PC-3 (cell line): ENCODE measurements at regions not wholly inside any gene's neighbourhood (a gene's known extent, or its start where the extent isn't known, plus 50 kb on each side); places are given as distances from the start of the nearest gene placed in this dataset.

Experiments used
- EZH2 ChIP-seq: fragments of 300-600 bp; sonication (generic); IDR thresholded peaks from one replicate; pipeline ENCODE4 v1.6.1; 2017; ENCODE audit warnings: antibody characterized with exemption, mild to moderate bottlenecking, low read length; ENCODE audit not compliant: unreplicated experiment
- EZH2phosphoT487 ChIP-seq: fragments of 300-600 bp; sonication (generic); IDR thresholded peaks from 2 replicates; pipeline ENCODE4 v1.6.1; 2018; ENCODE audit warnings: mild to moderate bottlenecking, antibody characterized with exemption, low read length, borderline replicate concordance
- TF ChIP-seq, protein P1 (sequence below): fragments of 300-600 bp; sonication (generic); conservative IDR thresholded peaks from 2 replicates; pipeline ENCODE4 v1.5.1; 2017; ENCODE audit warnings: antibody characterized with exemption, low read depth, mild to moderate bottlenecking, low read length

GRCh38 chr1:18009055-18009454, 98.5 kb upstream of the IGSF21 start:
- TF ChIP-seq, protein P1, sequence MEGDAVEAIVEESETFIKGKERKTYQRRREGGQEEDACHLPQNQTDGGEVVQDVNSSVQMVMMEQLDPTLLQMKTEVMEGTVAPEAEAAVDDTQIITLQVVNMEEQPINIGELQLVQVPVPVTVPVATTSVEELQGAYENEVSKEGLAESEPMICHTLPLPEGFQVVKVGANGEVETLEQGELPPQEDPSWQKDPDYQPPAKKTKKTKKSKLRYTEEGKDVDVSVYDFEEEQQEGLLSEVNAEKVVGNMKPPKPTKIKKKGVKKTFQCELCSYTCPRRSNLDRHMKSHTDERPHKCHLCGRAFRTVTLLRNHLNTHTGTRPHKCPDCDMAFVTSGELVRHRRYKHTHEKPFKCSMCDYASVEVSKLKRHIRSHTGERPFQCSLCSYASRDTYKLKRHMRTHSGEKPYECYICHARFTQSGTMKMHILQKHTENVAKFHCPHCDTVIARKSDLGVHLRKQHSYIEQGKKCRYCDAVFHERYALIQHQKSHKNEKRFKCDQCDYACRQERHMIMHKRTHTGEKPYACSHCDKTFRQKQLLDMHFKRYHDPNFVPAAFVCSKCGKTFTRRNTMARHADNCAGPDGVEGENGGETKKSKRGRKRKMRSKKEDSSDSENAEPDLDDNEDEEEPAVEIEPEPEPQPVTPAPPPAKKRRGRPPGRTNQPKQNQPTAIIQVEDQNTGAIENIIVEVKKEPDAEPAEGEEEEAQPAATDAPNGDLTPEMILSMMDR: no peak
- no peak for TF ChIP-seq EZH2phosphoT487
- TF ChIP-seq EZH2: no peak
